D341Med (cell line): ENCODE measurements at regions not wholly inside any gene's neighbourhood (a gene's known extent, or its start where the extent isn't known, plus 50 kb on each side); places are given as distances from the start of the nearest gene placed in this dataset.

Experiments
- DNase-seq: peaks from one replicate; pipeline ENCODE4 v3.0.0; 2012; ENCODE audit warnings: low spot score

GRCh38 chr6:94535798-94536197 lies 1041.5 kb upstream of the MANEA start:
- no peak for DNase-seq

- peak; percentile 10 for DNase-seq
Measured at GRCh38 chr6:94511502-94512088, 1065.7 kb upstream of the MANEA start.

- DNase-seq, result peak; percentile 26
Measured at GRCh38 chr6:94510877-94511276, 1066.5 kb upstream of the MANEA start.

- no peak for DNase-seq
Measured at GRCh38 chr6:94501516-94501915, 1075.8 kb upstream of the MANEA start.

GRCh38 chr6:94498099-94498498 lies 1078.7 kb upstream of the EPHA7 start:
- no peak for DNase-seq

- DNase-seq, result no peak
Measured at GRCh38 chr6:94494500-94494899, 1075.1 kb upstream of the EPHA7 start.

- DNase-seq, result no peak
Measured at GRCh38 chr6:94487371-94487770, 1068.0 kb upstream of the EPHA7 start.

- DNase-seq, result peak; percentile 69
Measured at GRCh38 chr6:94478133-94479005, 1059.0 kb upstream of the EPHA7 start.

GRCh38 chr6:94468830-94469229 lies 1049.5 kb upstream of the EPHA7 start:
- DNase-seq, result no peak

- no peak for DNase-seq
Measured at GRCh38 chr6:94464018-94464510, 1044.7 kb upstream of the EPHA7 start.

GRCh38 chr6:94463306-94463705 lies 1043.9 kb upstream of the EPHA7 start:
- no peak for DNase-seq

- no peak for DNase-seq
Measured at GRCh38 chr6:94462231-94462630, 1042.9 kb upstream of the EPHA7 start.

GRCh38 chr6:94456266-94456665 lies 1036.9 kb upstream of the EPHA7 start:
- DNase-seq, result no peak

- DNase-seq, result no peak
Measured at GRCh38 chr6:94454231-94454630, 1034.9 kb upstream of the EPHA7 start.

- no peak for DNase-seq
Measured at GRCh38 chr6:94446120-94446519, 1026.8 kb upstream of the EPHA7 start.

- DNase-seq, result no peak
Measured at GRCh38 chr6:94443701-94444100, 1024.3 kb upstream of the EPHA7 start.

- DNase-seq, result no peak
Measured at GRCh38 chr6:94424692-94425091, 1005.3 kb upstream of the EPHA7 start.

GRCh38 chr6:94417363-94417762 lies 998.0 kb upstream of the EPHA7 start:
- DNase-seq, result no peak

- DNase-seq, result no peak
Measured at GRCh38 chr6:94414041-94414440, 994.7 kb upstream of the EPHA7 start.

- DNase-seq, result no peak
Measured at GRCh38 chr6:94401311-94401710, 982.0 kb upstream of the EPHA7 start.

- DNase-seq, result no peak
Measured at GRCh38 chr6:94394822-94395221, 975.5 kb upstream of the EPHA7 start.

- no peak for DNase-seq
Measured at GRCh38 chr6:94389218-94389617, 969.9 kb upstream of the EPHA7 start.

- DNase-seq, result no peak
Measured at GRCh38 chr6:94377835-94378234, 958.5 kb upstream of the EPHA7 start.

GRCh38 chr6:94376876-94377275 lies 957.5 kb upstream of the EPHA7 start:
- DNase-seq, result no peak
